MV-4-11 (cell line): ENCODE measurements at regions not wholly inside any gene's neighbourhood (a gene's known extent, or its start where the extent isn't known, plus 50 kb on each side); places are given as distances from the start of the nearest gene placed in this dataset.

Experiments
- DNase-seq: peaks from one replicate; lab custom pipeline; 2025; lab: John Stamatoyannopoulos, UW

GRCh38 chr2:57821088-57821487 lies 225.5 kb upstream of the VRK2 start:
- DNase-seq = peak; percentile 59

- no peak for DNase-seq
These were observed 218.4 kb upstream of the VRK2 start for GRCh38 chr2:57828221-57828620.

- DNase-seq = no peak
These were observed 211.9 kb upstream of the VRK2 start for GRCh38 chr2:57834666-57835065.

- peak; percentile 51 for DNase-seq
These were observed 204.1 kb upstream of the VRK2 start for GRCh38 chr2:57842531-57842930.

GRCh38 chr2:57843158-57843557 lies 203.4 kb upstream of the VRK2 start:
- no peak for DNase-seq

- no peak for DNase-seq
These were observed 197.9 kb upstream of the VRK2 start for GRCh38 chr2:57848723-57849122.

GRCh38 chr2:57849843-57850242 lies 196.8 kb upstream of the VRK2 start:
- no peak for DNase-seq

GRCh38 chr2:57850415-57851130 lies 196.0 kb upstream of the VRK2 start:
- DNase-seq = no peak

GRCh38 chr2:57855212-57855611 lies 191.4 kb upstream of the VRK2 start:
- DNase-seq = no peak

GRCh38 chr2:57859755-57860154 lies 186.9 kb upstream of the VRK2 start:
- no peak for DNase-seq

GRCh38 chr2:57862153-57862552 lies 184.5 kb upstream of the VRK2 start:
- DNase-seq = no peak

- DNase-seq = no peak
These were observed 183.9 kb upstream of the VRK2 start for GRCh38 chr2:57862727-57863126.

GRCh38 chr2:57864926-57865325 lies 181.7 kb upstream of the VRK2 start:
- DNase-seq = no peak

- DNase-seq = no peak
These were observed 178.9 kb upstream of the VRK2 start for GRCh38 chr2:57867730-57868129.

- no peak for DNase-seq
These were observed 177.9 kb upstream of the VRK2 start for GRCh38 chr2:57868619-57869139.

- no peak for DNase-seq
These were observed 176.8 kb upstream of the VRK2 start for GRCh38 chr2:57869758-57870344.

GRCh38 chr2:57876313-57876712 lies 170.3 kb upstream of the VRK2 start:
- no peak for DNase-seq

- DNase-seq = no peak
These were observed 168.8 kb upstream of the VRK2 start for GRCh38 chr2:57877811-57878170.

GRCh38 chr2:57878171-57878865 lies 168.3 kb upstream of the VRK2 start:
- DNase-seq = no peak

- DNase-seq = no peak
These were observed 167.8 kb upstream of the VRK2 start for GRCh38 chr2:57878866-57879210.

GRCh38 chr2:57880446-57880845 lies 166.2 kb upstream of the VRK2 start:
- no peak for DNase-seq

- no peak for DNase-seq
These were observed 165.6 kb upstream of the VRK2 start for GRCh38 chr2:57880967-57881366.
